ENCODE measurements at regions not wholly inside any gene's neighbourhood (a gene's known extent, or its start where the extent isn't known, plus 50 kb on each side); places are given as distances from the start of the nearest gene placed in this dataset.

DNA sequence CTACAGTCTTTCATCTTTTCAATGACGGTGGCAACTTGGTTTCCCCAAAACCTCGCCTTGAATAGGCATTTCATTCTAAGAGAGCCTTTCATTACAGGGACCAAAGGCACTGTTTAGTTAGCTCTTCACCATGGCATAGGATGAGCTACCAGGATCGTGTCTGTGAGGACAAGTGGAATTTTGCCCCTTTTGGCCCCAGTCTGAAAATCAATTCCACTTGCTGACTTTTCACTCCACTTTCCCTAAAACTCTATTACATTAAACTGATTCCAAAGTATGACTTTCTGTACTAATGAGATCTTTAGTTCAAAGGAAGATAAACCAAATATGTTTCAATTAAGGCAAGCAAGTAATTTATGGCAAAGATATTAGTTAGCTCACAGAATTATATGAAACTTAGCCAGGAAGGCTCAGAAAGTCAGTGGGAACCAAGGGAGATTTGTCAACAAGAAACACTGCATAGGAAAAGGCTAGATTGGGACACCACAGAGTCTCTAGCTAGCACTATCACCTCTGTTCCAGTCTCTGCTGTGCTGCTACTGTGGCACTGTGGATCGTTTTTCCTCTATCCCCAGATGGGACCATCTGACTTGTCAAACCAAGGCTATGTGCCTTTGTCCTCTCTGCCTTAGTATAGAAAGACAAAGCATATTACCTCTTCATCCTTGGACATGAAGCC lies 145.6 kb downstream of the SLC7A11 start:
- Histone ChIP-seq H3K27ac (no peak overlapping the region), H3K27me3 (no peaks in the 10 kb centered on the region), H3K36me3 (no peaks in the 10 kb centered on the region), H3K4me3 (no peak overlapping the region), H3K4me1 (no peaks in the 10 kb centered on the region), H3K9me3 (no peaks in the 10 kb centered on the region)
- no peak for DNase-seq (ENCODE audit: low spot score in 2 of 2)
- WGBS: 76% methylated on average over 4 of the region's 4 CpGs
- no peak for TF ChIP-seq EP300 (IDR thresholded peaks at IDR 0.05)
- TF ChIP-seq, protein P1, sequence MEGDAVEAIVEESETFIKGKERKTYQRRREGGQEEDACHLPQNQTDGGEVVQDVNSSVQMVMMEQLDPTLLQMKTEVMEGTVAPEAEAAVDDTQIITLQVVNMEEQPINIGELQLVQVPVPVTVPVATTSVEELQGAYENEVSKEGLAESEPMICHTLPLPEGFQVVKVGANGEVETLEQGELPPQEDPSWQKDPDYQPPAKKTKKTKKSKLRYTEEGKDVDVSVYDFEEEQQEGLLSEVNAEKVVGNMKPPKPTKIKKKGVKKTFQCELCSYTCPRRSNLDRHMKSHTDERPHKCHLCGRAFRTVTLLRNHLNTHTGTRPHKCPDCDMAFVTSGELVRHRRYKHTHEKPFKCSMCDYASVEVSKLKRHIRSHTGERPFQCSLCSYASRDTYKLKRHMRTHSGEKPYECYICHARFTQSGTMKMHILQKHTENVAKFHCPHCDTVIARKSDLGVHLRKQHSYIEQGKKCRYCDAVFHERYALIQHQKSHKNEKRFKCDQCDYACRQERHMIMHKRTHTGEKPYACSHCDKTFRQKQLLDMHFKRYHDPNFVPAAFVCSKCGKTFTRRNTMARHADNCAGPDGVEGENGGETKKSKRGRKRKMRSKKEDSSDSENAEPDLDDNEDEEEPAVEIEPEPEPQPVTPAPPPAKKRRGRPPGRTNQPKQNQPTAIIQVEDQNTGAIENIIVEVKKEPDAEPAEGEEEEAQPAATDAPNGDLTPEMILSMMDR (IDR thresholded peaks at IDR 0.05): no peak
- TF ChIP-seq POLR2A (IDR thresholded peaks at IDR 0.05): no peak

DNA sequence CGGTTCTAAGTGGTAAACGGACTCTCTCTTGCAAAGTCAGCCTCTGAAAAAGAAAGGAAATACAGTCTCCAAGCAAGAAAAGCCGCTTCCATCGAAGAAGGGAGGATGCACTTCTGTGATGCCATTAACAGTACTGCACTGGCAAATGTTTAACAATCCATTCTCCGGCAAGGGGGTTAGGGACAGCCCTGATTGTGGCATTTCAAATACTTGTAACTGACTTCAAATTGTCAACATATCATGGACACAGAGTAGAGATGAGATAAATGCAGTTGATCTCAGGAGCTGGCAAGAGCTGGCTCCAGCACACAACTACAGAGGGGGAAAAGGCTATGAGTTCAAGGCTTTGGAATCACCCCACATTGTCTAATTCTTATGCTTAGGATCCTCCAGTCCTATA lies 146.8 kb downstream of the SLC7A11 start:
- Histone ChIP-seq H3K4me3 (no peak overlapping the region), H3K27me3 (no peaks in the 10 kb centered on the region), H3K9me3 (no peaks in the 10 kb centered on the region), H3K27ac (no peak overlapping the region), H3K36me3 (no peaks in the 10 kb centered on the region), H3K4me1 (peaks cover 5% of the 10 kb centered on the region)
- TF ChIP-seq, protein P1 (IDR thresholded peaks at IDR 0.05): no peak
- no peak for TF ChIP-seq EP300 (IDR thresholded peaks at IDR 0.05)
- no peak for TF ChIP-seq POLR2A (IDR thresholded peaks at IDR 0.05)
- no peak for TF ChIP-seq POLR2AphosphoS5 (IDR thresholded peaks at IDR 0.05)
- WGBS: 88% methylated on average over 5 of the region's 5 CpGs
- DNase-seq (ENCODE audit: low spot score in 2 of 2): no peak

DNA sequence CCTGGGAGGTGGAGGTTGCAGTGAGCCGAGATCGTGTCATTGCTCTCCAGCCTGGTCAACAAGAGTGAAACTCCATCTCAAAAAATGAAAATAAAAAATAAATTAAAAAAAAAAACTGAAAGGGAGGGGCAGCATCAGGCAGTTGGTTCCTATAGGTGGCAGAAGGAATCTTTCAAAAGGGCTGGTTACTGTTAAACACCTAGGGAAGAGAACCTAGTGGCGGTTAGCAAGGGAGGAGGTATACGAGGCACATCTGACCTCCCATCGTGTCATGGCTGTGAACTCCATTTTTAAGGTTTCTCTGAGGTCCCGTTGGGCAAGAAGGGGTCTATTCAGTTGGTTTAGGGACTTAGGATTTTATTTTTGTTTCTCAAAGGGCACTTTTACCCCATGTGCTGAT lies 150.1 kb downstream of the SLC7A11 start:
- Histone ChIP-seq H3K4me3 (no peak overlapping the region), H3K36me3 (no peaks in the 10 kb centered on the region), H3K27me3 (no peaks in the 10 kb centered on the region), H3K4me1 (peaks cover 5% of the 10 kb centered on the region), H3K9me3 (no peaks in the 10 kb centered on the region), H3K27ac (no peak overlapping the region)
- 91% methylated on average over 6 of the region's 6 CpGs for WGBS
- TF ChIP-seq, protein P1 (IDR thresholded peaks at IDR 0.05): no peak
- DNase-seq (ENCODE audit: low spot score in 2 of 2): no peak

DNA sequence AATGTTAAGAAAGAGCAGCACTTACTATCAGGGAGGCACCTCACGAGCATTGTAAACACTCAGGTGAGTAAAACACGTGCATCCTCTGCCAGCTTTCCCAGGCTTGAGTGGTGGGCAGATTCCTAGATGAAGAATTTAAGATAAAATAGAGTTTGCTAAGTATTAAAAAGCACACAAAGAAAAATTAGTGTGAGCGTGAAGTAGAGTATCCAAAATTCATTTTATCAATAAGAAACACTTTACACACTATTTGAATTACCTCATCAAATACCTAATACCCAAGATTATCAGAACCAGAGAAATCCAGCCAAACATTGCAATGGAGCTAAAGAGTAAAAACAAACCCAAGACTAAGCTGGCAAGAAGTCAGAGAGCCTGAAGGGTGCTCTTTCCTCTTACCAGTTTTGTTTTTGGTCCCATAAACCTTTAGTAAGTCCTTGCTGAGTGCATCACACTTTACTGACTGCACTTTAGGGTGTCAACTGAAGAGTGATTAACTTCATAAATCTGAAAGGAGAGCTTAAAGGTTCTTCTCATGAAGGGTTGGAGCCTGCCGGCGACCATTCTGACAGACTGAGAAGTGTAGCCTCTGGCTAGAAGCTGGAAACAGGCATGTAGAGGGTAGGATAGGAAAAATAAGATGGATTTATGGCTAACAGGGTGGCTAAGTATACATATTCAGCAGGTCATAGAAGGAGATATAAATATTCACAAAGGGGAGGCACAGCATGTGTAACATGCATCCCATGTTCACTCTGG lies 151.1 kb downstream of the SLC7A11 start:
- Histone ChIP-seq H3K4me3 (no peak overlapping the region), H3K27ac (no peak overlapping the region)
- WGBS: 48% methylated on average over 5 of the region's 5 CpGs

More for the DNA sequence above, 151.1 kb downstream of the SLC7A11 start:
- H3K27me3 ChIP-seq: no peaks in the 10 kb centered on the region
- no peaks in the 10 kb centered on the region for H3K9me3 ChIP-seq
- TF ChIP-seq POLR2AphosphoS5 (IDR thresholded peaks at IDR 0.05) (no peak), POLR2A (IDR thresholded peaks at IDR 0.05) (no peak), EP300 (IDR thresholded peaks at IDR 0.05) (no peak)
- TF ChIP-seq, protein P1 (IDR thresholded peaks at IDR 0.05): no peak
- peaks cover 5% of the 10 kb centered on the region for H3K4me1 ChIP-seq
- no peaks in the 10 kb centered on the region for H3K36me3 ChIP-seq
- DNase-seq (ENCODE audit: low spot score in 2 of 2): no peak

Measured in suprapubic skin (tissue), 4 donors.